IMR-90 (cell line): ENCODE measurements at regions not wholly inside any gene's neighbourhood (a gene's known extent, or its start where the extent isn't known, plus 50 kb on each side); places are given as distances from the start of the nearest gene placed in this dataset.

Experiments
- BHLHE40 ChIP-seq: fragments of 150-350 bp; IDR thresholded peaks from 2 replicates; pipeline ENCODE4 v1.6.1; 2016; ENCODE audit warnings: mild to moderate bottlenecking, low read depth, low read length
- CEBPB ChIP-seq: IDR thresholded peaks from 2 replicates; pipeline ENCODE4 v1.6.1; 2012; ENCODE audit warnings: low read depth, low read length, improper control_type of control experiment
- ELK1 ChIP-seq: fragments of 150-350 bp; IDR thresholded peaks from 2 replicates; pipeline ENCODE4 v1.6.1; 2016; ENCODE audit warnings: low read depth, mild to moderate bottlenecking, low read length, moderate library complexity, borderline replicate concordance
- FOS ChIP-seq: fragments of 150-350 bp; IDR thresholded peaks from 2 replicates; pipeline ENCODE4 v1.6.1; 2016; ENCODE audit warnings: low read depth, low read length
- MAFK ChIP-seq: IDR thresholded peaks from 2 replicates; pipeline ENCODE4 v1.6.1; 2012; ENCODE audit warnings: low read depth, low read length, improper control_type of control experiment
- MAZ ChIP-seq: IDR thresholded peaks from 2 replicates; pipeline ENCODE4 v1.6.1; 2012; ENCODE audit warnings: low read depth, mild to moderate bottlenecking, low read length, improper control_type of control experiment, moderate library complexity, borderline replicate concordance
- MXI1 ChIP-seq: IDR thresholded peaks from 2 replicates; pipeline ENCODE4 v1.6.1; 2012; ENCODE audit warnings: low read depth, mild to moderate bottlenecking, low read length, moderate library complexity, borderline replicate concordance
- POLR2A ChIP-seq: IDR thresholded peaks from 2 replicates; pipeline ENCODE4 v1.6.1; 2012; ENCODE audit warnings: mild to moderate bottlenecking, low read depth, low read length
- RAD21 ChIP-seq: IDR thresholded peaks from 2 replicates; pipeline ENCODE4 v1.6.1; 2012; ENCODE audit warnings: low read length, improper control_type of control experiment
- RCOR1 ChIP-seq: IDR thresholded peaks from 2 replicates; pipeline ENCODE4 v1.6.1; 2012; ENCODE audit warnings: mild to moderate bottlenecking, low read length, improper control_type of control experiment; ENCODE audit not compliant: insufficient replicate concordance
- RFX5 ChIP-seq: IDR thresholded peaks from 2 replicates; pipeline ENCODE4 v1.8.0; 2012; ENCODE audit warnings: low read depth, mild to moderate bottlenecking, low read length, moderate library complexity
- SMC3 ChIP-seq: fragments of 150-350 bp; IDR thresholded peaks from 2 replicates; pipeline ENCODE4 v1.6.1; 2016; ENCODE audit warnings: low read depth, mild to moderate bottlenecking, antibody characterized with exemption, low read length, moderate library complexity
- TF ChIP-seq, protein P1 (sequence below): conservative IDR thresholded peaks from 2 replicates; pipeline ENCODE4 v1.5.1; 2012; ENCODE audit warnings: mild to moderate bottlenecking, low read depth, low read length, improper control_type of control experiment
- TF ChIP-seq, protein P2 (sequence below): fragments of 150-350 bp; IDR thresholded peaks from 2 replicates; pipeline ENCODE4 v1.6.1; 2017; ENCODE audit warnings: mild to moderate bottlenecking, antibody characterized with exemption, low read length, low read depth

GRCh38 chr1:199081739-199082138, 442.9 kb downstream of the PTPRC start:
- TF ChIP-seq, protein P1, sequence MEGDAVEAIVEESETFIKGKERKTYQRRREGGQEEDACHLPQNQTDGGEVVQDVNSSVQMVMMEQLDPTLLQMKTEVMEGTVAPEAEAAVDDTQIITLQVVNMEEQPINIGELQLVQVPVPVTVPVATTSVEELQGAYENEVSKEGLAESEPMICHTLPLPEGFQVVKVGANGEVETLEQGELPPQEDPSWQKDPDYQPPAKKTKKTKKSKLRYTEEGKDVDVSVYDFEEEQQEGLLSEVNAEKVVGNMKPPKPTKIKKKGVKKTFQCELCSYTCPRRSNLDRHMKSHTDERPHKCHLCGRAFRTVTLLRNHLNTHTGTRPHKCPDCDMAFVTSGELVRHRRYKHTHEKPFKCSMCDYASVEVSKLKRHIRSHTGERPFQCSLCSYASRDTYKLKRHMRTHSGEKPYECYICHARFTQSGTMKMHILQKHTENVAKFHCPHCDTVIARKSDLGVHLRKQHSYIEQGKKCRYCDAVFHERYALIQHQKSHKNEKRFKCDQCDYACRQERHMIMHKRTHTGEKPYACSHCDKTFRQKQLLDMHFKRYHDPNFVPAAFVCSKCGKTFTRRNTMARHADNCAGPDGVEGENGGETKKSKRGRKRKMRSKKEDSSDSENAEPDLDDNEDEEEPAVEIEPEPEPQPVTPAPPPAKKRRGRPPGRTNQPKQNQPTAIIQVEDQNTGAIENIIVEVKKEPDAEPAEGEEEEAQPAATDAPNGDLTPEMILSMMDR = no peak
- TF ChIP-seq, protein P2, sequence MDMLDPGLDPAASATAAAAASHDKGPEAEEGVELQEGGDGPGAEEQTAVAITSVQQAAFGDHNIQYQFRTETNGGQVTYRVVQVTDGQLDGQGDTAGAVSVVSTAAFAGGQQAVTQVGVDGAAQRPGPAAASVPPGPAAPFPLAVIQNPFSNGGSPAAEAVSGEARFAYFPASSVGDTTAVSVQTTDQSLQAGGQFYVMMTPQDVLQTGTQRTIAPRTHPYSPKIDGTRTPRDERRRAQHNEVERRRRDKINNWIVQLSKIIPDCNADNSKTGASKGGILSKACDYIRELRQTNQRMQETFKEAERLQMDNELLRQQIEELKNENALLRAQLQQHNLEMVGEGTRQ = no peak
- TF ChIP-seq RCOR1 (no peak), POLR2A (no peak), CEBPB (no peak), RFX5 (no peak), MAFK (no peak), FOS (no peak), RAD21 (no peak), MXI1 (no peak), SMC3 (no peak), MAZ (no peak), BHLHE40 (no peak), ELK1 (no peak)
